NT2/D1 (cell line): ENCODE measurements at regions not wholly inside any gene's neighbourhood (a gene's known extent, or its start where the extent isn't known, plus 50 kb on each side); places are given as distances from the start of the nearest gene placed in this dataset.
"Not testable (repeated sequence)": the region's sequence is repeated elsewhere in the genome, so short reads cannot be mapped to it uniquely, and the experiment has no call there.

Experiments
- DNase-seq: peaks from one replicate; pipeline ENCODE4 v3.0.0-alpha.2; 2011; ENCODE audit warnings: low read depth, low spot score
- H3K27me3 ChIP-seq: 2 replicates; pipeline ENCODE4 v1.6.0; 2011; ENCODE audit warnings: mild to moderate bottlenecking; ENCODE audit not compliant: insufficient read length, insufficient read depth
- H3K36me3 ChIP-seq: 2 replicates; pipeline ENCODE4 v1.6.1; 2011; ENCODE audit warnings: mild to moderate bottlenecking, low read length, mixed read lengths; ENCODE audit not compliant: insufficient read depth, insufficient read length
- H3K4me1 ChIP-seq: 2 replicates; pipeline ENCODE4 v1.5.1; 2011; ENCODE audit not compliant: insufficient read depth, insufficient read length
- H3K4me3 ChIP-seq: 2 replicates; pipeline ENCODE4 v1.5.1; 2011; ENCODE audit warnings: low read depth; ENCODE audit not compliant: insufficient read length
- H3K9ac ChIP-seq: 2 replicates; pipeline ENCODE4 v1.6.0; 2011; ENCODE audit warnings: low read depth; ENCODE audit not compliant: insufficient read length
- H3K9me3 ChIP-seq: 2 replicates; pipeline ENCODE4 v1.5.1; 2011; ENCODE audit warnings: mild to moderate bottlenecking, low read length; ENCODE audit not compliant: insufficient read depth
- SUZ12 ChIP-seq: IDR thresholded peaks from 2 replicates; pipeline ENCODE4 v1.6.1; 2011; ENCODE audit not compliant: insufficient read length, insufficient read depth; ENCODE audit errors: extremely low read depth
- YY1 ChIP-seq: IDR thresholded peaks from 2 replicates; pipeline ENCODE4 v1.6.1; 2011; ENCODE audit not compliant: insufficient read length, insufficient read depth
- ZNF274 ChIP-seq: IDR thresholded peaks from 2 replicates; pipeline ENCODE4 v1.6.1; 2011; ENCODE audit warnings: mild to moderate bottlenecking, low read depth, low read length

- H3K4me3 ChIP-seq, result no peak overlapping the region
- TF ChIP-seq SUZ12, result no peak
- TF ChIP-seq YY1, result no peak
- TF ChIP-seq ZNF274, result no peak
- no peaks in the 10 kb centered on the region for H3K36me3 ChIP-seq
- no peaks in the 10 kb centered on the region for H3K9me3 ChIP-seq
- DNase-seq, result no peak
- H3K4me1 ChIP-seq, result no peaks in the 10 kb centered on the region
- no peak overlapping the region for H3K9ac ChIP-seq
- no peaks in the 10 kb centered on the region for H3K27me3 ChIP-seq
Measured at GRCh38 chr4:157700898-157701694, 471.7 kb downstream of the GASK1B start.

GRCh38 chr4:157689476-157689875 lies 468.9 kb downstream of the GRIA2 start:
- Histone ChIP-seq H3K9ac (no peak overlapping the region), H3K4me3 (no peak overlapping the region), H3K4me1 (no peaks in the 10 kb centered on the region), H3K27me3 (no peaks in the 10 kb centered on the region), H3K36me3 (no peaks in the 10 kb centered on the region), H3K9me3 (no peaks in the 10 kb centered on the region; the same call in 1 of the 2 replicates)
- no peak for DNase-seq
- TF ChIP-seq SUZ12, result no peak
- TF ChIP-seq ZNF274, result no peak
- no peak for TF ChIP-seq YY1

GRCh38 chr4:157687971-157688370 lies 467.4 kb downstream of the GRIA2 start:
- H3K27me3 ChIP-seq, result no peaks in the 10 kb centered on the region

DNA sequence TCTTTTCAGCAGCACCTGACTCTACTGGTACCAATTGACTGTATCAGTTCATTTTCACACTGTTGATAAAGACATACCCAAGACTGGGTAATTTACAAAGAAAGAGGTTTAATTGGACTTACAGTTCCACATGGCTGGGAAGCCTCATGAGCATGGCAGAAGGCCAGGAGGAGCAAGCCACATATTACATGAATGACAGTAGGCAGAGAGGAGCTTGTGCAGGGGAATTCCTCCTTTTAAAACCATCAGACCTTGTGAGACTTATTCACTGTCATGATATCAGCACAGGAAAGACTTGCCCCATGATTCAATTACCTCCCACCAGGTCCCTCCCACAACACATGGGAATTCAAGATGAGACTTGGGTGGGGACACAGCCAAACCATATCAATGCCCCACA lies 458.8 kb downstream of the GRIA2 start:
- not testable (repeated sequence) for H3K4me3 ChIP-seq, H3K36me3 ChIP-seq, H3K9me3 ChIP-seq, H3K9ac ChIP-seq, DNase-seq, H3K4me1 ChIP-seq, H3K27me3 ChIP-seq

More at GRCh38 chr4:157687971-157688370, 467.4 kb downstream of the GRIA2 start:
- H3K9ac ChIP-seq, result no peak overlapping the region
- H3K9me3 ChIP-seq, result no peaks in the 10 kb centered on the region; the same call in 1 of the 2 replicates
- H3K36me3 ChIP-seq, result no peaks in the 10 kb centered on the region
- DNase-seq, result no peak
- no peak for TF ChIP-seq YY1
- TF ChIP-seq SUZ12, result no peak
- TF ChIP-seq ZNF274, result no peak
- no peak overlapping the region for H3K4me3 ChIP-seq
- no peaks in the 10 kb centered on the region for H3K4me1 ChIP-seq

- no peak overlapping the region for H3K9ac ChIP-seq
- no peaks in the 10 kb centered on the region; the same call in 1 of the 2 replicates for H3K9me3 ChIP-seq
- DNase-seq, result no peak
- H3K27me3 ChIP-seq, result no peaks in the 10 kb centered on the region
- H3K36me3 ChIP-seq, result no peaks in the 10 kb centered on the region
- H3K4me1 ChIP-seq, result no peaks in the 10 kb centered on the region
- no peak for TF ChIP-seq YY1
- no peak for TF ChIP-seq SUZ12
- TF ChIP-seq ZNF274, result no peak
- no peak overlapping the region for H3K4me3 ChIP-seq
Measured at GRCh38 chr4:157678478-157678877, 457.9 kb downstream of the GRIA2 start.

DNA sequence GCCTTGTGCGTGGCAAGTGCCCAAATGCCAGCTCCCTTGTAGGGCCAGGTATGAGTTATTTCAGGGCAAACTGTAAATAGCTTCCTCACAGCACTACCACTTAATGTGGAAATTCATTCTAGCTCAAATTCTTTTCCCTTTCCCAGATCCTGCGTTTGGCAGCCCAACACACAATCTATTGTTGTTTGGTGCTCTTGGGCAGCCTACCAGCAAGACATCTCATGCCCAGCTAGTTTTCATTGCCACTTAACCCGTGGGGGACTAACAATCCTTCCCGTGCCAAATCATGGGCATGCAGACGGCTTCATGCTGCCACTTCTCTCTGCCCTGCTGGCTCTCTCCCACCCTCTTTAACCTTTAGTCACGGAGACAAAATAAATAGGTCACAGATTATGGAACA lies 454.2 kb downstream of the GRIA2 start:
- DNase-seq, result no peak
- Histone ChIP-seq H3K27me3 (no peaks in the 10 kb centered on the region), H3K4me1 (no peaks in the 10 kb centered on the region), H3K9me3 (no peaks in the 10 kb centered on the region; the same call in 1 of the 2 replicates), H3K4me3 (no peak overlapping the region), H3K36me3 (no peaks in the 10 kb centered on the region), H3K9ac (no peak overlapping the region)
- TF ChIP-seq ZNF274, result no peak
- TF ChIP-seq YY1, result no peak
- no peak for TF ChIP-seq SUZ12

DNA sequence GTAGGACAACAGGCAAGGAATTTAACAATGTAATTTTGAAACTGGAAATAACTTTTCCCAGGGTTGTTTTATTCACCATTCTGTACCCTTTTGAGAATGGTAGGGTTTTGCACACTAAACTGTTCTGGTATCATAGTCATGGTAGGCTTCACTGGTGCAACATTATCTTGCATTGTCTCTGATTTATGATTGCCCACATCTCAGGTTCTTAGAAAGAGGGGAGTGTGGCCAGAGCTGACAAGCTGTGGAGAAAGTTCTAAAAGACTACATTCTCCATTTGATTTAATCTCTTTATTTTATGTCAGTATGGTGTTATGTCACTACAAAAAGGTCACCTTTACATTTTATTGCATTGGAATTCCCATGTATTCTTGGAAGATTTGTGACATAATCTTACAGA lies 447.3 kb downstream of the GRIA2 start:
- H3K36me3 ChIP-seq, result no peaks in the 10 kb centered on the region
- DNase-seq, result no peak
- no peak overlapping the region for H3K9ac ChIP-seq
- no peak for TF ChIP-seq YY1
- no peak for TF ChIP-seq ZNF274
- no peak for TF ChIP-seq SUZ12
- no peak overlapping the region for H3K4me3 ChIP-seq
- H3K4me1 ChIP-seq, result no peaks in the 10 kb centered on the region
- H3K27me3 ChIP-seq, result no peaks in the 10 kb centered on the region
- H3K9me3 ChIP-seq, result no peaks in the 10 kb centered on the region

- TF ChIP-seq SUZ12, result no peak
- TF ChIP-seq YY1, result no peak
- no peak for TF ChIP-seq ZNF274
- Histone ChIP-seq H3K4me1 (no peaks in the 10 kb centered on the region), H3K9ac (no peak overlapping the region), H3K36me3 (no peaks in the 10 kb centered on the region), H3K4me3 (no peak overlapping the region), H3K9me3 (no peaks in the 10 kb centered on the region), H3K27me3 (no peaks in the 10 kb centered on the region)
- DNase-seq, result no peak
Measured at GRCh38 chr4:157664726-157665125, 444.2 kb downstream of the GRIA2 start.
